ENCODE measurements at regions not wholly inside any gene's neighbourhood (a gene's known extent, or its start where the extent isn't known, plus 50 kb on each side); places are given as distances from the start of the nearest gene placed in this dataset.
"Not testable (repeated sequence)": the region's sequence is repeated elsewhere in the genome, so short reads cannot be mapped to it uniquely, and the experiment has no call there.

DNA sequence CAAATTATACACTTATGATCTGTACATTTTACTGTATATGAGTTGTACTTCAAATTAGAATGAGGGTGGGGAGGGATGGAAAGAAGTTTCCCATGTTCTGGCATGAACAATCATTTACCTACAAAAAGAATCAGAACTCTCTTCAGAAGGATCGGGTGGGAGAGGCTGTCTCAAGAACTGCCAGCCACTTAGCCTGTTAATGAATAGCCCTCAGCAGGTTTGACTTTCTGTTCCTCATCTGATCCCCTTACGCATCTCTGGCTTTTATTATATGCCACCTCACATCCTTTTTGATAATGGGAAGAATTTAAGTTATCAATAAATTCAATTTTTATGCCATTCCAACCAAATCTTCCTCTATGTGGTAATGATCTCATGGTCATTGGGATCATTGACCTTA is 168.3 kb upstream of the TGFBR2 start:
- DNase-seq (ENCODE audit: low read depth in 2 of 2) = no peak

DNA sequence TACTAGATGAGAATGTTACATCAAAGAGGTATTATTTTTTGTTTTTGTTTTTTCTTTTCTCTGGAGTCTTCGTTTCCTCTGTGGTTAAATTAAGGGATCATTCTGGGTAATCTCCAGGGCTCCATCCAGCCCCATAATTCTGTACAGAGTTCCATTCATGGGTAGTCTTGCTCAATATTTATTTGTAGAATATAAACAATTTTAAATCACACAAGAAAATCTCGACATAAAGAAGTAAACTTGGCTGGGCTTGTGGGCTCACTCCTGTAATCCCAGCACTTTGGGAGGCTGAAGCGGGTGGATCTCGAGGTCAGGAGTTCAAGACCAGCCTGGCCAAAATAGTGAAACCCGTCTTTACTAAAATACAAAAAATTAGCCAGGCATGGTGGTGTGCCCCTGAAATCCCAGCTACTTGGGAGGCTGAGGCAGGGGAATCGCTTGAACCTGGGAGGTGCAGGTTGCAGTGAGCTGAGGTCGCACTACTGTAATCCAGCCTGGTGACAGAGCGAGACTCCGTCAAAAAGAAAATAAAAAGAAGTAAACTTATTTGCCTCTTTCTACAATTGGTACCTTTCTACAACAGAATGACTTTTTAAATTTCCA is 166.8 kb upstream of the TGFBR2 start:
- no peak for DNase-seq (ENCODE audit: low read depth in 2 of 2)

DNA sequence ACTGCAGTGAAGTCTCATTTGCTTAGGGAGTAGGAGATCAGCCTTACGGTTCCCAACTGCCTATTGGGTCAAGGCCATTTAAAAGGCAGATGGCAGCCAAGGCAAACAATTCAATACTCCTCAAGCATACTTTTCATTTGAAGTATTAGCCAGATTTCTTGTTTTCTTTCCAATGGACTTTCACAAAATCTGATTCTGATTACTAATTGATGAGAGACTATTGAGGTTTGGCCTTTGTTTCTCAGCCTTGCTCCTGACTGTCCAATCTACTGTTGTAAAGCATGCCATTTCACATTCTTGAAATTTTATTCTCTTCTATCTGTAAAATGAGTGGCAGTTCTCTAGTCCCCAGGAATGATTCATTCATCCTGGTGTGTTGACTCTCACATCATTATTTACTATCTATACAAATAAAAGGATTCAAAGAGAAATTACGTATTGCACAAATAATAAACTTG is 166.2 kb upstream of the TGFBR2 start:
- DNase-seq (ENCODE audit: low read depth in 2 of 2) = no peak

DNA sequence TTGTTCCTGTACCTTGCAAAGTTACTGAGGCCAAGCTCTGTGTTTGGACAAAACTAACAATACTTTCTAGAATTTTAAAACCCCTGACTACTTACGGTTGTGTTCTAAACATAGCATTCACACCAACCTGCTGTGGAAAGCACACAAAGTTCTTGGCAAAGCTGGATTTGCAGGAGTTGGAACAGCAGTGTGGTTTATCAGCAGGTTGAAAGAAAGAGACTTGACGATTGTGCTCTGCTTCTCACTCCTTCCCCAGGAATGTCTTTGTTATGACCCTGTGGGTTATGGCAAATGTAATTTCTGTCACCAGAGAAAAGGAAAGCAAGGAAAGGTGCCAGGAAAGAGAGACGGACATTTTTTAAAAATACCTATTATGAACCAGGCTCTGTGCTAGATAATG is 165.5 kb upstream of the TGFBR2 start:
- DNase-seq (ENCODE audit: low read depth in 2 of 2) = no peak

DNA sequence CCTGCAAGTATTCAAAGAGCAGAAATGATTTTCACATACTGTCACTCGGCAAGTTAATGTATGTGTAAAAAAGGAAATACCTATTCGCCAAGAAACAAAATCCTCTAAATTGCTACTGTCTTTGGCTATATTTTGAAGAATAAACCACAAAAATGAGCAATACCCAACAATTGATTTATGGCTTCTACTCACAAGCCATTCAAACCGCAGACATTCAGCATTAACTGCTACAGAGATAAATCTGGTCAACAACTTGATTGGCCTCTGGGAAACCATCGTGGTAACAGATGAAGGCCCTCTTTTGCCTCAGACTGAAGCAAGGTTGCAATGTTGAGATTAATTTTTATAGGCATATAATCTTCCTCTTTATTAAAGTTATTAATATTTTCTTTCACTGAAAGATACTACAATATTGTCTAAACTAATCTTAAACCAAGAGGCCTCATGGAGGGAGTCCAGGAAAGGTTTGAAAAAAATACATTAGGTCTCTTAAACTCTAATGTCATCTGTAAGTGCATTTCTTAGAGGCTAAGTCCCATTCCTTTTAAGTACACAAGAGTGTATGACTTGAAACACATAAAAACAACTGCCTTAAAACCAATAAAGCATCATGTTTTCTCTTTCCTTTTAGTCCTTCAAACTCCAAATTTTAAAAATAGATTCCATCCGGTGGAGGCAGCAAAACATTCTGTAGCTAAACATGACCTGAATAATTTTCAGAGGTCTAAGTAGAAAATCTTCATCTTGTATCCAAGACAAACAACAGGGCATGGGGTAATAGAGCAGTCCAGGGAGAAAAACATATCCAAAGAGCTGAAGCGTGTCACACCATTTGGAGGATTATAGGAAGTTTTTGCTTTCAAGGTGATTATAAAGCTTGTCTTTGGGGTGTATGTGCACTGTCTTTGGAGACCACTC is 162.4 kb upstream of the TGFBR2 start:
- DNase-seq (ENCODE audit: low read depth in 2 of 2) = no peak

DNA sequence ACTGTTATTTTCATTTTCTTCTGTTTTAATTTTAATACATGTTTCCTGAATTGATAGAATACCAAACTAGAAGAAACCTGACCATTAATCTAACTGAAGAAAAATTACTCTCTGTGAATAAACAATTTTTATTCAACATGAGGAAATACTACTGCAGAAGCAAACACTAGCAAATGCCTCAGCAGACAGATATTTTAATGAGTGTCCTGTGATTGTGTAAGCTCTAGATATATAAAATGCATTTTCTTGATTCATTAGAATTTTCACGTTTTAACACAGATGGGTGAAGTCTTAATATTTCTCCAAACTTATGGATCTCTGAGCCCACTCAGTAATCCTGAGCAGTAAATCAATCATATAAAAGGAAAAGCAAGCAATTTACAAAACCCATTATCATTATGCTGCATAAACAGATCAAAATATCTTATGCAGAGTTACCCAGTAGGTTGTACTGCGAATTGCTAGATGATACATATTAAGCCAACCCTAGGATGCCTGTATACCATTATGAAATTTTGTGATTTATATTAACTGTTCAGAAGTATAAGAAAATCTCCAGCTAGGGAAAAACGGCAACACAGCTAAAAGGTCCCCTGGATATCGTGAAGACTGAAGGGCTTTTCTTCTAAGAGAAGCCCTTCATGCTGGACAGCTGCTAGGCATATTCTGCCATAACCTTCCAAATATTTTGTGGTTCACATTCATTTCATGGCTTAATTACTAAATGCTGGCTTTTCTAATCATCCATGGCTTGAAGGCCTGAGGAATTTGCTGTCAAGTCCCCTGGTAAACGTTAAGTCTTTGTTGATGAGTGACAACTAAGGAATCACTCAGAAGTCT is 157.7 kb upstream of the TGFBR2 start:
- no peak for DNase-seq (ENCODE audit: low read depth in 2 of 2)

DNA sequence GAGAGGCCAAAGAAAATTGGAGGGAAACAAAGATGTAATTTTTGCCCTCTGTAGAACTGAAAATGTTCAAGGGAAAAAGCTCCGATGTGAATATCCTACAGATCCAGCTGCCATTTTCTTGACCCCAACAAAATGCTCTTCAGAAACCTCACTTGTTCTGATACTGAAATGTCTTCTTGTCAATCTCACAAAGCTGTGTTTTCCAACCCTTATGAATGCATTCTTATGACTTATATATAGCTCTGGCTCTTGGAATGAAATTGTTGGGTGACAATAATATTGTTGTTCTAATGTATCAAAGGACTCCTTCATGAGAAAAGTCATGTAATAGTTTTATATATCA is 157.1 kb upstream of the TGFBR2 start:
- no peak for DNase-seq (ENCODE audit: low read depth in 2 of 2)

DNA sequence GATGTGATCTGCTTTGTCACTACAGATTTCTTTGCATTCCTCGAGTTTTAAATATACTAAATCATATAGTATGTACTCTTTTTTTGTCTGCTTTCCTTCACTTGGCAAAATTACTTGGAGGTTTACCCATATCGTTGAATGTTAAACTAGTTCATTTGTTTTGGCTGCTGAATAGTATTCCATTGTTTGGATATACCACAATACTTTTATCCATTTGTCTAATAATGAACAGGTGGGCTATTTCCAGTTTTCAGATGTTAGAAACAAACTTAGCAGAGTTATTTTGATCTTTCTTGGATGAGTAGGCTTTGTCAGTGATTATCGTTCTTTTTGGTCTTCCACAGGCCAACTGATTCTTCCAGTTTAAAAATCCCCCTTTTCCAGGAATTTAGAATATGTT is 154.0 kb upstream of the TGFBR2 start:
- no peak for DNase-seq (ENCODE audit: low read depth in 2 of 2)

DNA sequence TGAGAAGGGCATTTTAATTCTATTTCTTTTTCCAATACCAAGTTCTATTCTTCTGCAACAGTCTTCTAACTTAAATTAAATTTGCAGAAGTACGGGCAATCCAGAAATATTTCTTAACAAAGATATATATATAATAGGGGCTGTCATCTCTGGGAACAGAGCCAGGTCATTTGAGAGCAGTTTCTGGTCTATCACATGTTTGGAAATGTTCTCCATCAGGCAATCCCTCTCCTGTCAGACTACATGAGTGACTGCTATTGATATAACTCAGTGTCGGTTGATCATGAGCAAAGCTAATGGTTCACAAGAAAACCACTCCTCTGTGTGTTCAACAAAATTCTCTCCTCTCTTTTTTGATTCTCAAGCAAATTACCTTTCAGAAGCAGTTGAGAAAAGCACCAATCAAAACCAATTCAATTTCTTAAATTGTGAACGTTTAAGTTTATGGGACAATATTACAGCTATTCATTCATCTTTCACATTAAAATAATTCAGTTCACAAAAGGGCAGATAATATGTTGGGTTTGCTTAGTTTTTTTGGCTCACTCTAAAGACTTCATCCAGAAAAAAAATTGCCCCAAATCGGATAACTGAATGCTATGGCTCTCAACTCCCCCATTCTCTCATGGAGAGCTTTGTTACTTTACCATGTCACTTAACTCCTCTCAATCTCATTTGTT is 152.9 kb upstream of the TGFBR2 start:
- DNase-seq (ENCODE audit: low read depth in 2 of 2) = no peak

DNA sequence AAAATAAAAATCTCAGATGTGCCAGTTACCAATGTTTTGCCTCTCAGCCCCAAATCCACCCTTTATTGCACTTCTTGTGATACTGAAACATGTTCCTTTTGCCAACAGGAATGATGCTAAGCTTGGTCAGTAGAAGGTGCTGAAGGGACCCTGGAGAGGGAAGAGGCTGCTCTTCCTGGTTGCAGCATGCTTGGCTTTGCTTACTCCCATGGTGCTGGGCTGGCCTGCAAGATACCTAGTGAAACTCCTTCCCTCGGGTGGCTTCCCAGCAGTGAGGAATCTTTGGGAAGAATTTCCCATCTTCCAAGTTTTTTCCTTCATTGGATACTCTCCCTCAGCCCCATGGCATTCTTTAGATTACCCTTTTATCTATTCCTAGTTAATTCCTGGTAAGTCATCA is 151.8 kb upstream of the TGFBR2 start:
- DNase-seq (ENCODE audit: low read depth in 2 of 2) = no peak

DNA sequence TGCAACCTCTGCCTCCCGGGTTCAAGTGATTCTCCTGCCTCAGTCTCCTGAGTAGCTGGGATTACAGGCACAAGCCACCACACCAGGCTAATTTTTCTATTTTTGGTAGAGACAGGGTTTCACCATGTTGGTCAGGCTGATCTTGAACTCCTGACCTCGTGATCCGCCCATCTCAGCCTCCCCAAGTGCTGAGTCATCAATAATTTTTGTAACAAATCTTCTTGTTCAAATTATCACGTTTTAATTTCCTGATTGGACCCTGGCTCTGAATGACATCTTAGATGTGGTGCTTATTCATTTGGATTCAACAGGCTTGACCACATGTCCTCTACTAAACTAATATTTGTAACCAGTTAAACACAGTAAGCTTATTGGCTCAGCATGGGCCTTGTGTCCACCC is 151.3 kb upstream of the TGFBR2 start:
- DNase-seq (ENCODE audit: low read depth in 2 of 2) = not testable (repeated sequence)

DNA sequence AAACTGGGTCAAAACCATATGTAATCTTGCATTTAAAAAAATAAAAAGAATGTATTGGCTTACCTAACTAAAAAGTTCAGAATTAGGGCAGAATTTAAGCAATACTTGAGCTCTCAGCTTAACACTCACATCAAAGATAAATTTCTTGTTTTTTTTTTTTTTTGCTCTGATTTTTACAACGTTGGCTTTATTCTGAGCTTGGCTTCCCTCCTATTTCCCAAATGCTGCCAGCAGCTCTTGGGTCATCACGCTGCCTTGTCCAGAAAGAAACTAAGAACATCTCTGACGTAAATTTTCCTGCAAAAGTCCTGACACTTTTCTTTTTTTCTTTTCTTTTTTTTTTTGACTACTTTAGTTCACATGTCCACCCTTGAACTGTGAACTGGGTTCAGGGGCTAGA is 150.6 kb upstream of the TGFBR2 start:
- no peak for DNase-seq (ENCODE audit: low read depth in 2 of 2)

DNA sequence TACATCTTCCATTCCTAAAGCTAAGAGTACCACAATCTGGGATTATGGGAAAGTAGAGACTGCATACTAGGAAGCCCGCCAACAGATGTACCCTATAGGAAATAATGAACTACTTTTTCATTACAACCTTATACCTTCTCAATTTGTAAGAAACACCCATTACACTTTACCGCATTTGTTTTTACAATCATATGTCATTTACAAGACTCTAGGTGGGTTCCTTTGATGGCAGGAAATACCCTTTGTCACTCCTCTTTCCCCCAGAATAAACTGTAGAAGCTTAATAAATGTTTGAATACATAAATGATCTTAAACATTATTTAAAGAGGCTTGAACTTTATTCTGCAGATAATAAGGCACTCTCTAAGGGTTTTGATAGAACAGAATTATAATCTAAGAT is 150.1 kb upstream of the TGFBR2 start:
- DNase-seq (ENCODE audit: low read depth in 2 of 2) = no peak

DNA sequence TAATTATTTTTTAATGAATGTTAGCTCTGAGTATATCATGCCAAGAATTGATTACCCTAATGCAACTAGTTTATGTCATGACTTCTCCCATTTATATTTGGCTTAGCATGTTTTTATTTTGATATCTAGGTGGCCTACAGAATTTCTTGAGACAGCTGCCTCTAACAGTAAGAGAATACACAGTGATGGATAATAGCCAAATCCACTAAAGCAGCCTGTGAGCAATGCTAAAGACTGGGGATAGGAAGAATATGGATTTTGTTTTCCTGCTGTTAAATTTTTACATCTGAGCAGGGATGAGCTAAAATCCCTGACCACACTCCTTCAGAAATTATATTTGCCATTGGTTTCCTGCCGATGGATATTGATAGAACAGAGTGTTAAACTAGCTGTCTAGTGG is 149.3 kb upstream of the TGFBR2 start:
- no peak for DNase-seq (ENCODE audit: low read depth in 2 of 2)

DNA sequence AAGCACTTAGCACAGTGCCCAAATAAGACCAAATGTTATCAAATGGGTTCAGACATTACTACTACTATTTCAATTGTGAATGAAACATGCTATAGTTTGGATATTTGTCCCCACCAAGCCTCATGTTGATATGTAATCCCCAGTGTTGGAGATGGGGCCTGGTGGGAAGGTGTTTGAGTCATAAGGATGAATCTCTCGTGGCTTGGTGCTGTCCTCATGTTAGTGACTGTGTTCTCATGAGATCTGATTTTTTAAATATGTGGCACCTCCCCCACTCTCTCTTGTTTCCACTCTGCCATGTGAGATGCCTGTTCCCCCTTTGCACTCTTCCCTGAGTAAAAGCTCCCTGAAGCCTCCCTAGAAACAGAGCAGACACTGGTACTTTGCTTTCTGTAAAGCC is 148.7 kb upstream of the TGFBR2 start:
- no peak for DNase-seq (ENCODE audit: low read depth in 2 of 2)

DNA sequence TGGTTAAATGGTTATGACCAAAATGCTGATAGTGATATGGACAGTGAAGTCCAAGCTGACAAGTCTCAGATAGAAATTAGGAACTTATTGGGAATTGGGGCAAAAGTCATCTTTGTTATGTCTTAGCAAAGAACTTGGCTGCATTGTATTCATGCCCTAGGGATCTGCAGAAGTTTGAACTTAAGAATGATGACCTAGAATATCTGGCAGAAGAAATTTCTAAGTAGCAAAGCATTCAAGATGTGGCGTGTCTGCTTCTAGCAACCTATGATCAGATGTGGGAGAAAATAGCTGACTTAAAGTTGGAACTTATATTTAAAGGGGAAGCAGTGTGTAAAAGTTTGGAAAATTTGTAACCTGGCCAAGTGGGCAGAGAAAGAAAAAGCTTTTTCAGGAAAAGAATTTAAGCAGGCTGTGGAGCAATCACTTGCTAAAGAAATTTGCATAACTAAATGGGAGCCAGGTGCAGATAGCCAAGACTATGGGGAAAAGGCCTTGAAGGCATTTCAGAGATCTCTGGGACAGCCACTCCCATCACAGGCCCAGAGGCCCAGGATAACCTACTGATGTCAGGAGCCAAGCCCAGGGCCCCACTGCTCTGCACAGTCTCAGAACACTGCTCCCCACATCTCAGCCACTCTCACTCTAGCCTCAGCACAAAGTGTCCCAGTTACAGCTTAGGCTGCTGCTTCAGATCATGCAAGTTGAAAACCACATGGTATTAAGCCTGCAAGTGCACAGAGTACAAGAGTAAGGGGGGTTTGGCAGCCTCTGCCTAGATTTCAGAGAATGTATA is 147.8 kb upstream of the TGFBR2 start:
- DNase-seq (ENCODE audit: low read depth in 2 of 2) = no peak

DNA sequence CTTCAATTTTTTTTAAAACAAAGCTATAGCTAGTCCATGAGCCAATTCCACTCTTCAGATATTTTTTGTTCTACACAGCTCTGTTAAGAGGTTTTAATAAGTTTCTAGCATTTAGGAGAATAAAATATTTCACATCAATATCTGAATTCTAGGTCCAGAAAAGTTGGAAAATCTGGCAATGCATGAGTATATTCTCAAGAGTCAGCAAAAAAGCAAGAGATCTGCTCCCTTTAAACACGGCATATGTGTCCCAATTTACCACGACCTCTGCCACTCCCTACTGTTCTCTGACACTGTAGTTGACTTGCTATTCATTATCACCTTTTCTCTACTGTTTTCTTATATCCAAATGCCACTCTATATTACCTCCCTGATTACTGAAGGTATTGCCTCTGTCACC is 145.1 kb upstream of the TGFBR2 start:
- DNase-seq (ENCODE audit: low read depth in 2 of 2) = no peak

DNA sequence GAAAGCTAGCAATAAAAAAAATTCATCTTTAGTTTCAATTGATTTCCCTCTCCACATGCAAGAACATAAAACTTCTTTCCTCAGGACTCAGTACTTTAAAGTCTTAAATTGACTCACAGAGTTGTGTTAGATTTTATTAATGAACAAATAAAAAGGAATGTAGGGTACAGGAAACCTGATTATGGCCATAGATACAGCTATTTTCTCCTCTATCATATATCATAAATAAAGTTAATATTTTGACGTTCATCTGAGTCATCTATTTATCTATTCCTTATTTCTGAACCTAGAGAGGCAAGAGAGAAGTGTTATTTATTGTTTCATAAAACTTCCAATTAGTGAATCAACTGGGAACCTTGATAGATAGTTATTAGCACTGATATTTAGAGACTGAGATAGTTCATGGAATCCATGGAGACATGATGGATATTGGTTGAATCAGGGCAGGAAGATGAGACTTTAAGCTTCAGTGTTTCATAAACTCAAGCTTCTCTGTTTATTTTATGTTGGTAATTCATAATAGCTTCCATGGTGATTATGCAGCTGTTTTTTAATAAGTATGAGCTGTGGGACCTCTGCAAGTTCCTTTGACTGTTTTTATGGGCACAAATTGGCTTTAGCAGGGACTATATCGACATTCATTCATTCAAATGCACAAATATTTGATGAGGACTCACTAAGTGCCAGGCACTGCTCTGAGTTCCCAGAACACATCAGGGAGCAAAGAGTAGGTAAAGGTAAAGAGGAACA is 143.5 kb upstream of the TGFBR2 start:
- DNase-seq (ENCODE audit: low read depth in 2 of 2) = no peak

DNA sequence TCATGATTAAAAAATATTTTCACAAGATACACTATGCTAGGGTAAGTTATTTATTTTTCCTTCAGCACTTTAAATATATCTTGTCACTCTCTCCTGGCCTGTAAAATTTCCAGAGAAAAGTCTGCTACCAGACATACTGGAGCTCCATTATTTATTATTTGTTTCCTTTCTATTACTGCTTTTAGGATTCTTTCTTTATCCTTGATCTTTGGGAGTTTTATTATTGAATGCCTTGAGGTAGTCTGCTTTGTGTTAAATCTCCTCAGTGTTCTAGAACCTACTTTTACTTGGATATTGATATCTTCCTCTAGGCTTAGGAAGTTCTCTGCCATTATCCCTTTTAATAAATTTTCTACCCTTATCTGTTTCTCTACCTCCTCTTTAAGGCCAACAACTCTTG is 142.0 kb upstream of the TGFBR2 start:
- DNase-seq (ENCODE audit: low read depth in 2 of 2) = no peak

DNA sequence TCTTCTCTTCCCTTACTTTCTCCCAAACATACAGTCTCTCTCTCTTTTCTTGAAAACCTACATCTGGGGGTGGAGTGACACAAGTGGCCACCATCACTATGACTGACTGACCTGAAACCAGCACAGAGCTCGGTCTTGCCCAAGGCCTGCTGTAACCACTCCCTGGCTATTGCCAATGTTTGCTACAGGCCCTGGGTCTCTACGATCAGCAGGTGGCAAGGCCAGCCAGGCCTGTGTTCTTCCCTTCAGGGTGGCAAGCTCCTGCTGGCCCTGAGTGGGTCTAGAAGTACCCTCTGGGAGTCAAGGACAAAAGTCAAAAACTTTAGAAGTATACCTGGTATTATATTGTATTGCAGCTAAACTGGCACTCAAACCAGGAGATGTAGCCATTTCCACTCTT is 140.9 kb upstream of the TGFBR2 start:
- DNase-seq (ENCODE audit: low read depth in 2 of 2) = no peak

All from activated CD8-positive, alpha-beta memory T cell treated with anti-CD3 and anti-CD28 coated beads for 4 hours (primary cell).